NB4 (cell line): ENCODE measurements at regions not wholly inside any gene's neighbourhood (a gene's known extent, or its start where the extent isn't known, plus 50 kb on each side); places are given as distances from the start of the nearest gene placed in this dataset.

Experiments
- MYC ChIP-seq: IDR thresholded peaks from 2 replicates; pipeline ENCODE4 v1.6.1; 2011; ENCODE audit warnings: low read depth, low read length
- POLR2A ChIP-seq: IDR thresholded peaks from 2 replicates; pipeline ENCODE4 v1.6.1; 2011; ENCODE audit warnings: mild to moderate bottlenecking; ENCODE audit not compliant: insufficient read length; ENCODE audit errors: extremely low read depth
- TF ChIP-seq, protein P1 (sequence below): IDR thresholded peaks from one replicate; pipeline ENCODE4 v1.5.1; 2012; ENCODE audit warnings: low read depth, low read length
- TF ChIP-seq, protein P2 (sequence below): IDR thresholded peaks from 2 replicates; pipeline ENCODE4 v1.6.1; 2011; ENCODE audit warnings: low read depth, low read length

GRCh38 chr7:68482800-68483199 is 1115.5 kb upstream of the AUTS2 start:
- TF ChIP-seq, protein P1, sequence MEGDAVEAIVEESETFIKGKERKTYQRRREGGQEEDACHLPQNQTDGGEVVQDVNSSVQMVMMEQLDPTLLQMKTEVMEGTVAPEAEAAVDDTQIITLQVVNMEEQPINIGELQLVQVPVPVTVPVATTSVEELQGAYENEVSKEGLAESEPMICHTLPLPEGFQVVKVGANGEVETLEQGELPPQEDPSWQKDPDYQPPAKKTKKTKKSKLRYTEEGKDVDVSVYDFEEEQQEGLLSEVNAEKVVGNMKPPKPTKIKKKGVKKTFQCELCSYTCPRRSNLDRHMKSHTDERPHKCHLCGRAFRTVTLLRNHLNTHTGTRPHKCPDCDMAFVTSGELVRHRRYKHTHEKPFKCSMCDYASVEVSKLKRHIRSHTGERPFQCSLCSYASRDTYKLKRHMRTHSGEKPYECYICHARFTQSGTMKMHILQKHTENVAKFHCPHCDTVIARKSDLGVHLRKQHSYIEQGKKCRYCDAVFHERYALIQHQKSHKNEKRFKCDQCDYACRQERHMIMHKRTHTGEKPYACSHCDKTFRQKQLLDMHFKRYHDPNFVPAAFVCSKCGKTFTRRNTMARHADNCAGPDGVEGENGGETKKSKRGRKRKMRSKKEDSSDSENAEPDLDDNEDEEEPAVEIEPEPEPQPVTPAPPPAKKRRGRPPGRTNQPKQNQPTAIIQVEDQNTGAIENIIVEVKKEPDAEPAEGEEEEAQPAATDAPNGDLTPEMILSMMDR = no peak
- TF ChIP-seq MYC = no peak
- TF ChIP-seq, protein P2, sequence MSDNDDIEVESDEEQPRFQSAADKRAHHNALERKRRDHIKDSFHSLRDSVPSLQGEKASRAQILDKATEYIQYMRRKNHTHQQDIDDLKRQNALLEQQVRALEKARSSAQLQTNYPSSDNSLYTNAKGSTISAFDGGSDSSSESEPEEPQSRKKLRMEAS = no peak
- TF ChIP-seq POLR2A = no peak
